ENCODE measurements at regions not wholly inside any gene's neighbourhood (a gene's known extent, or its start where the extent isn't known, plus 50 kb on each side); places are given as distances from the start of the nearest gene placed in this dataset.

GRCh38 chr6:166737261-166737660, 110.2 kb upstream of the RPS6KA2 start:
- Histone ChIP-seq H3K9me3 (no peaks in the 10 kb centered on the region), H3K27me3 (replicated peaks; ENCODE audit: insufficient read depth) (no peaks in the 10 kb centered on the region), H3K36me3 (no peaks in the 10 kb centered on the region), H3K27ac (no peak overlapping the region), H3K4me3 (no peak overlapping the region), H3K4me1 (replicated peaks) (no peaks in the 10 kb centered on the region)
- 65% methylated on average over 7 of the region's 7 CpGs for WGBS
- intact Hi-C loops (cut with DNase I) = no loop called here
- no peak for DNase-seq (ENCODE audit: low spot score)
- TF ChIP-seq POLR2AphosphoS5 (IDR thresholded peaks at IDR 0.05) (no peak), POLR2A (IDR thresholded peaks at IDR 0.05) (no peak)
- TF ChIP-seq, protein P1, sequence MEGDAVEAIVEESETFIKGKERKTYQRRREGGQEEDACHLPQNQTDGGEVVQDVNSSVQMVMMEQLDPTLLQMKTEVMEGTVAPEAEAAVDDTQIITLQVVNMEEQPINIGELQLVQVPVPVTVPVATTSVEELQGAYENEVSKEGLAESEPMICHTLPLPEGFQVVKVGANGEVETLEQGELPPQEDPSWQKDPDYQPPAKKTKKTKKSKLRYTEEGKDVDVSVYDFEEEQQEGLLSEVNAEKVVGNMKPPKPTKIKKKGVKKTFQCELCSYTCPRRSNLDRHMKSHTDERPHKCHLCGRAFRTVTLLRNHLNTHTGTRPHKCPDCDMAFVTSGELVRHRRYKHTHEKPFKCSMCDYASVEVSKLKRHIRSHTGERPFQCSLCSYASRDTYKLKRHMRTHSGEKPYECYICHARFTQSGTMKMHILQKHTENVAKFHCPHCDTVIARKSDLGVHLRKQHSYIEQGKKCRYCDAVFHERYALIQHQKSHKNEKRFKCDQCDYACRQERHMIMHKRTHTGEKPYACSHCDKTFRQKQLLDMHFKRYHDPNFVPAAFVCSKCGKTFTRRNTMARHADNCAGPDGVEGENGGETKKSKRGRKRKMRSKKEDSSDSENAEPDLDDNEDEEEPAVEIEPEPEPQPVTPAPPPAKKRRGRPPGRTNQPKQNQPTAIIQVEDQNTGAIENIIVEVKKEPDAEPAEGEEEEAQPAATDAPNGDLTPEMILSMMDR (IDR thresholded peaks at IDR 0.05) = no peak

DNA sequence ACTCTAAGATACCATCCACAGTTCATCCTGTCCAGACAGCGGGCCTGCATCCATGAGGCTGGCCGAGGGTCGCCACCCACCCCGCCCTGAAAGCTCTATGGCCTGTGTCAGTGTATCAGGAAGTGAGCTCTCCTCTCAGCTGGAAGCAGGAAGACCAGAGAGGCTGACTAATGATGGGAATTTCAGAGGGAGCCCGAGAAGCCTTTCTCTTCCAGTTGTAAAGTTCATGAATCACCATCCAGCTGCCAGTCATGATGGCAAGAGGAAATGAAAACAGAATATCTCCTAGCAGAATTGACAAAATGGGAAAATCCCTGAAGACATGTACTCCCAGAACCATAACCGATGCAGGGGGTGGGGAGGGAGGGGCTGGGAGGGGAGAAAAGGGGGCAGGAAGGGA, 109.6 kb upstream of the RPS6KA2 start:
- H3K36me3 ChIP-seq = no peaks in the 10 kb centered on the region
- H3K27me3 ChIP-seq (replicated peaks; ENCODE audit: insufficient read depth) = no peaks in the 10 kb centered on the region
- TF ChIP-seq POLR2A (IDR thresholded peaks at IDR 0.05) = no peak
- TF ChIP-seq POLR2AphosphoS5 (IDR thresholded peaks at IDR 0.05) = no peak
- TF ChIP-seq, protein P1 (IDR thresholded peaks at IDR 0.05) = no peak
- 64% methylated on average over 6 of the region's 6 CpGs for WGBS
- no peak overlapping the region for H3K4me3 ChIP-seq
- H3K27ac ChIP-seq = no peak overlapping the region
- no peaks in the 10 kb centered on the region for H3K4me1 ChIP-seq (replicated peaks)
- intact Hi-C loops (cut with DNase I) = no loop called here
- no peaks in the 10 kb centered on the region for H3K9me3 ChIP-seq
- DNase-seq (ENCODE audit: low spot score) = no peak

DNA sequence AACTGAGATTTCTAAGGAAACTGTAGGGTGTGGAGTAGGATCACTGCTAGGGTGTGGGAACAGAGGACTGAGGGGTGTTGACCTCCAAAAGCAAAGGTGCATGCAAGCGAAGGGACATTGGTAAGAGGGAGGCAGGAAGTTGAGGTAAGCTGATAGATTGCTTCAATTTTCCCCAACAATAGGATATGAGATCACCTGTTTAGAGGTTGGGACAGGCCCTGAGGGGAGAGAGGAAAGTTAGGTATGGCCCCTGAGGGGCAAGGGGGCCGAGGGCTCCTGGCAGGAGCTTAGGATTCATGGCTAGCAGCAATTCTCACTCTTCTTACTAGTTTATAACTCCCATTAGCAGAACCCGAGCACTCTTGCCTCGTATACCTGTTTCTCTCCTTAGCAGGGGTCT, 106.8 kb upstream of the RPS6KA2 start:
- H3K27me3 ChIP-seq (replicated peaks; ENCODE audit: insufficient read depth) = no peaks in the 10 kb centered on the region
- TF ChIP-seq POLR2A (IDR thresholded peaks at IDR 0.05) (no peak), POLR2AphosphoS5 (IDR thresholded peaks at IDR 0.05) (no peak)
- TF ChIP-seq, protein P1 (IDR thresholded peaks at IDR 0.05) = no peak
- 87% methylated on average over 4 of the region's 4 CpGs for WGBS

GRCh38 chr6:166729658-166730057, 102.6 kb upstream of the RPS6KA2 start:
- TF ChIP-seq POLR2A (IDR thresholded peaks at IDR 0.05) (no peak), POLR2AphosphoS5 (IDR thresholded peaks at IDR 0.05) (no peak)
- TF ChIP-seq, protein P1 (IDR thresholded peaks at IDR 0.05) = no peak
- Histone ChIP-seq H3K27me3 (replicated peaks; ENCODE audit: insufficient read depth) (no peaks in the 10 kb centered on the region), H3K9me3 (no peaks in the 10 kb centered on the region), H3K27ac (no peak overlapping the region), H3K4me1 (replicated peaks) (no peaks in the 10 kb centered on the region), H3K4me3 (no peak overlapping the region), H3K36me3 (no peaks in the 10 kb centered on the region)
- DNase-seq (ENCODE audit: low spot score) = no peak
- intact Hi-C loops (cut with DNase I) = no loop called here
- 83% methylated on average over 5 of the region's 5 CpGs for WGBS

More for the DNA sequence above, 106.8 kb upstream of the RPS6KA2 start:
- DNase-seq (ENCODE audit: low spot score) = no peak
- H3K4me3 ChIP-seq = no peak overlapping the region
- intact Hi-C loops (cut with DNase I) = no loop called here
- H3K4me1 ChIP-seq (replicated peaks) = no peaks in the 10 kb centered on the region
- H3K9me3 ChIP-seq = no peaks in the 10 kb centered on the region
- H3K27ac ChIP-seq = no peak overlapping the region
- no peaks in the 10 kb centered on the region for H3K36me3 ChIP-seq

GRCh38 chr6:166728884-166729530, 102.0 kb upstream of the RPS6KA2 start:
- Histone ChIP-seq H3K9me3 (no peaks in the 10 kb centered on the region), H3K4me1 (replicated peaks) (no peaks in the 10 kb centered on the region), H3K36me3 (no peaks in the 10 kb centered on the region), H3K27ac (no peak overlapping the region), H3K4me3 (no peak overlapping the region), H3K27me3 (replicated peaks; ENCODE audit: insufficient read depth) (no peaks in the 10 kb centered on the region)
- intact Hi-C loops (cut with DNase I) = no loop called here
- WGBS = 83% methylated on average over 7 of the region's 7 CpGs
- DNase-seq (ENCODE audit: low spot score) = no peak
- TF ChIP-seq POLR2AphosphoS5 (IDR thresholded peaks at IDR 0.05) = no peak
- no peak for TF ChIP-seq POLR2A (IDR thresholded peaks at IDR 0.05)
- TF ChIP-seq, protein P1 (IDR thresholded peaks at IDR 0.05) = no peak
